Hematopoietic multipotent progenitor cell (in vitro differentiated cells): ENCODE measurements at regions not wholly inside any gene's neighbourhood (a gene's known extent, or its start where the extent isn't known, plus 50 kb on each side); places are given as distances from the start of the nearest gene placed in this dataset.
"Not testable (repeated sequence)": the region's sequence is repeated elsewhere in the genome, so short reads cannot be mapped to it uniquely, and the experiment has no call there.

Experiments used
- DNase-seq, 3 donors: peaks; one replicate each; pipeline ENCODE4 v3.0.0-alpha.2; 2011 to 2015; ENCODE audit warnings: low read depth in 2 of 3, low spot score in 2 of 3

DNA sequence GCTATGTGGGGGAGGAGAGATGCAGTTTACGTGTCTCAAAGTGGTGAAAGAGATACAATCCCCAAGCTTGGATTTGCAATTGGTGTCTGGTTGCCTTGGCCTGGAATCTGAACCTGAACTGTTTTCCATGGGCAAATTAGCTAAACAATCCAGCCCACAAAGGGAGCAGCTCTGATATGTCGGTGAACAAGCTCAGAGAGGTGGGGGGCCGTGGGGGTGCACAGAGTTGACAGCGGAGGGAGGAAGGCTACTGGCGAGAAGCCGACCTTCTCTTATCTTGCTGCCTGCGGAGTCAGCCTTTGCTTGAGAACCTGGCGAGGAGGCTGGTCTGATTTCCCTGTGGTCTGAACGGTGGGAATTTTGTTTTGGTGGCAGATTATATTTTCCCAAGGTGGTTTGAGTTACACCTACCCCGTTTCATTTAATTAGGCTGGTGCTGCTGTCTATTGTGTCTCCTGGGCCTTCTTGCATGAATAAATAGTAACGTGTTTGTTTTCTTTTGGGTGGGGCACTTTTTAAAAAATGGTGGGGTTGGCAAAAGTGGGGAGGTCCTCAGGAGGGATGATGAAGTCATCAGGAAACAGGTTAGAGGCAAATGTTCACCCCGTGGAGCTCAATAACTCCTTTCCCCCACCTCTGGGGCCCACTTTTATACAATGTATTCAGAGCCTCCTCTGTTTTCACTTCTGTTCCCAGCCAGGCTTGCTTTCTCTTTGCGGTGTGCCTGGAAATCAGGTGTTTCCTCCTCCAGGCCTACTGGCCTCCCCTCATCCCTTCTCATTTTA is 80.9 kb upstream of the IGFBP5 start:
- DNase-seq = peak in 1 of 3 donors; percentile 19

- peak in 1 of 3 donors; percentile 37 for DNase-seq
Measured at GRCh38 chr2:216775043-216775453, 79.7 kb upstream of the IGFBP5 start.

- DNase-seq = no peak
Measured at GRCh38 chr2:216774620-216775019, 79.3 kb upstream of the IGFBP5 start.

DNA sequence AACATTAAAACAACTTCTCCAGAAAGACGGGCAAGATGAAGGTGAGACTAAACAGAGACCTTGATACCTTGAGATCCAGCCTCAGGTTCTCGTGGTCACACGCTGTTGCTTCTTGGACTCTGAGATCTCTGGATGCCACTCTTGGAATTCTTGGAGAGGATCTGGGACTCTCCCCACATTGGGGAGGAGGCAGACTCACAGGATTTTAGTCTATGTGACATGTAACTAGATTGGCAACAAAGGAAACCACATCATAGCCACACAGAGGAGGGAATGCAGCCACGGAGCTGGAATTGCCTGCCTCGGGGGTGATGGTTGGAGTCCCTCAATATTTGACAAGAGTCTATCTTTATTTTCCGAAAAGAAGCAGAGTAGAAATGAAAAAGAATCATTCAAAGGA is 78.8 kb upstream of the IGFBP5 start:
- DNase-seq = no peak

GRCh38 chr2:216773072-216773471 is 77.7 kb upstream of the IGFBP5 start:
- DNase-seq = peak in 1 of 3 donors; percentile 65

DNA sequence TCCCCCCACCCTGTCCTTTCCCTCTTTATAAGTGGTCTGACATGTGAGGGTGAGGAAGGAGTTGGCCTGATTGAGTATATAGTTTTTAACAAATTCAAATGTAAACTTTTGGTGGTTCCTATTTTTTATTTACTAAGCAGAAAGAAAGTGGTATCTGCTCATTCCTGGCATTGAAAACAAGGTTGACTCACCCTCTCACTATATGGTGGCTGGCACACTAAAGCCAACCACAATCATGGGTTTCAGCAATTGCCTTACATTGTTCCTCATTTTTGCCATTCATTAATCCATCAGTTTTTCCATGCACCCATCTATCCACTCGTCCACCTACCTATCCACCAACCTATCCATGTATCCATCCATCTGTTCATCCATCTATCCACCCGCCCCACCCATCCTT is 75.4 kb upstream of the IGFBP5 start:
- peak in 1 of 3 donors; percentile 54 for DNase-seq

DNA sequence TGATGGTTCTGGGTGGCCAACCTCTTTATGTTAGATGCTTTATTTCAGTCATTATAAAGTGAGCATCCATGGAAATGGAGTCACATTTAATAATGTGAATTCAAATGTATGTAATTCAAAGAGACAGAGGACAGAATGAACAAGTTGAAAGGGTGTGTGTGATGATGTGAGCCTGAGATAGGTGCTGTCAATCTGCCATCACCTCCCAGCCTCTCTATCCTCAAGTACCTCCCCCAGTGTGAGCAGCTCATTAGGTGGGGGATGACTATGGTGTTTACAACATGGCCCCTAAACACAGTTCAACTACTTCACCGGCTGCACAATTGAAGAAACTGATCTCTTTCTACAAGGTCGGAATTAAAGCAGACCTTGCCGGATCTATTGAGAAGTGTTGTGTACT is 74.7 kb upstream of the IGFBP5 start:
- no peak for DNase-seq

GRCh38 chr2:216769626-216770025 is 74.3 kb upstream of the IGFBP5 start:
- no peak for DNase-seq

DNA sequence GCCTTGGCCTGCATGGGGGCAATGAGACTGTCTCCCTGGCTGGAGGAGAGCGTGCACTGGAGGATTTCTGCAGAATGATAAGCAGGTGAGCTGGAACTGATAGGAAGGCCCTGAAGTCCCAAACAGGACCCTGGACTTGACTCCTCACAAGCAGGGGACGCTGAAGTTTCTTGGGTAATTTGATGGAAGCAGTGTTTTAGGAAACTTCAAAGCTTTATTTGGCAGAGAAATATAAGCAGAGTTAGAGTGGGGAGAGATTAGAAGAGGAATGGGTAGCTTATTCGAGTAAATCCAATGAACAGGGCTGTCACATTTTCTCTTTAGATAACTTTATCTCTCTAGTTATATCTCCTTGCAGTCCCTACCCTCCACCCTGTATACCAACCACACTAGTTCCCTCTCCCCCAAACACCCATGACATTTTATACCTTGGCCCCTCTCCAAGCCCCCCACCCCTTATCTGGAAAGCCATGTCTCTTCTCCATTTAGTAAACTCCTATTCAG is 73.6 kb upstream of the IGFBP5 start:
- DNase-seq = no peak

- DNase-seq = peak in 2 of 3 donors; percentile 33 to 54
Measured at GRCh38 chr2:216765761-216766262, 70.5 kb upstream of the IGFBP5 start.

GRCh38 chr2:216763396-216763795 is 68.0 kb upstream of the IGFBP5 start:
- DNase-seq = no peak

DNA sequence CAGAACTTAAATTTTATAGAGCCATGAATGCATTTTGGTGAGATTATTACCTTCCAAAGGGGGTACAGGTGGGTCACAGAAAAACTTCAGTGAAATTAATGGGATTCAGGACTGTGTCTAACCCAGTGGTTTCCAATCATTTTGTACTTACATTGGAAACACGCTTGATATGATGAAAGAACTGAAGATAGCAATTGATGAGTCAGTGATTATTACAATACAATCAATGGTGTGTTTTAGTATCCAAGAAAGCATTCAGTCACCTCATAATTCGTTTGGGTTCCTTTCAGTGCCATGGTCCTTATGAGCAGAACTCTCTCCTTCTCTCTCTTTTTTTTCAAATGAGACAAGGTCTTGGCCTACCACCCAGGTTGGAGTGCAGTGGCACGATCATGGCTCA is 66.5 kb upstream of the IGFBP5 start:
- no peak for DNase-seq

DNA sequence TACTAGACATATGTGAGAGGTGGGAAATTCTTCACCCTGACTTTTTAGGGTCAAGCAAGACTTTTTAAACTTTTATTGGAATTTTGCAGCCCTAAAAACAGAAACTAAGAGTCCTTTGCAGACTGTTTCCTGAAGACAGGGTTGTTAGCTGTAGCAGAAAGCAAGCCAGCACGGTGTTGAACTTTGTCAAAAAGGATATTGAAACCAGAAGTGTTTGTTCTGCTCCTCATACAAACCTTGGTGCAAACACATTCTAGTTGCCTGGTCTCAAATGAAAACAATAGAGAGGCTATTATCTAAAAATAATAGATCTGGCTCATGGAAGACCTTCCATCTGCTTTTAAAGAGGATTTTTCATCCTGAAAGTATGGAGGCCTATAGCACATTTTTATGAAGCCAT is 65.8 kb upstream of the IGFBP5 start:
- no peak for DNase-seq

DNA sequence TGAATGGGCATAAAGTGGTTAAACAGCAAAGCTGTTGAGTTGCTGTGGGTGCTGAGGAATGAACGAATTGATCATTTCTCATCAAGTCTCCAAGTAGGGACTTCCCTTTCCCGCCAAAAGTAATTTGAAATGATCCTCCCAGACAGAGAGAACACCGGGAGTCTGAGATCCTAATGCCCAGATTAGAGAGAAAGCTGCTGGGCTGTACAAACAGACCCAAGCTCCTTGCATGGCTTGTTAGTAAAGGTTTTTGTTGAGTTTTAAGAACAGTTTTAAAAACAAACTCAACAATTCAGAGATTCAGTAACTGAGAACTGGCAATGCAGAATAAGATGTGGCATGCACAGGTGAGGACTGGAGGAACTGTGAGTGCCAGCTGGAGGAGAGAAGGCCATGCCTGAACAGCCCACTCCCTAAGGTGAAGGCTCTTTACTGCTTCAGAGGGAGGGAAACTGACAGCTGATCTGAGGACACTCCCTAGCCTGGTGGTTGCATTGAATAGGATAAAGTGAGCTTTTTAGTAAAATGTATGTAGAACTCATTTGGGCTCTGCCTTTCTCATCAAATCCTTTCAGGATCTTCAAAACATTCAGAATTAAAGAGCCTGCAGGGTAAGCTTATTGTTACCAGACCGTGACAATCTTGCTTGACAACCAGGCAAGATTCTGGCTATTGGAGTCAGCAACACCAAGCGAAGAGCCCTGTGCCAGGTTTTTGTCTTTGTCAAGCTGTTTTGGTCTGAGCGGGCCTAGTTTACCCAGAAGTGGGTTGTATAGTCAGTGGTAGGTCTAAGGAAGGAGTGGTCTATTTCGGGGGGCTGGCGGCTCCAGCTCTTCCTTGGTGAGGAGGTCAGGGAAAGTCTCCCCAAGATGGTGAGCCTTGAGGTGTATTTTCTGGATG is 63.2 kb upstream of the IGFBP5 start:
- no peak for DNase-seq

DNA sequence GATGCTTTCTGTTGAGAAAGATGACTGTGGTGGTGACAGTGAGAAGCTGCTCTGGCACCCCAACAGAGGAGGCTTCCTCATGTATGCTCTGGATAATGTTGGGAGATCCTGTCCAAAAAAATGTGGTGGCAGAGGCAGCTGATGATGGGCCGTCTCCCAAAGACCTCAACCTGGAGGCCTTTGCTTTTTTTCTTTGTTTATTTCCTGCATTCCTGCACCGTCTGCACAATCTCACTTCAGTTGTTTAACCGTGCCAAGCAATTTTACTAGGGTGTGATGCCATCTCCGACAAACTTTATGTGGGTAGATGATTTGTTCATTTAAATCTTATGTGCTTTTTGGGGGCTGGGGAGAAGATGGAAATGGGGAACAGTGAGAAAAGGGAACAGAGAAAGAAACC is 62.2 kb upstream of the IGFBP5 start:
- DNase-seq = no peak

DNA sequence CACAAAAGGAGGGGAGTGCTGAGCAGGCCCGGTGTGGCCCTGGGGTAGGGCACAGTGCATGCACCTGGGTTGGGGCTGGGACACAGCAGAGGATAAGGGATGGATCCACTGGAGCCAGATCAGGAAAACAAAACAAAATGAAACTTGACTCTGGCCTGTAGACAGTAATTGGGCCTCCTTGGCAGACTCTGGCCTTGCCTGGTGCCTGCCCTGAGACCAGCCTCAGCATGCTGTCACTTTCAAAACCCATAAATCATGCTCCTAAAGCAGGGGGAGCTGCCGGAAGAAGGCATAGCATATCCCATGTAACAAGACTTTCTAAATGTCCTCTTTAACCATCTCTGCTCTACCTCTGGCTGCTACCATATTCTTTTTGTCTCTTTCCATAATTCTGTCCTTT is 61.1 kb upstream of the IGFBP5 start:
- DNase-seq = no peak

DNA sequence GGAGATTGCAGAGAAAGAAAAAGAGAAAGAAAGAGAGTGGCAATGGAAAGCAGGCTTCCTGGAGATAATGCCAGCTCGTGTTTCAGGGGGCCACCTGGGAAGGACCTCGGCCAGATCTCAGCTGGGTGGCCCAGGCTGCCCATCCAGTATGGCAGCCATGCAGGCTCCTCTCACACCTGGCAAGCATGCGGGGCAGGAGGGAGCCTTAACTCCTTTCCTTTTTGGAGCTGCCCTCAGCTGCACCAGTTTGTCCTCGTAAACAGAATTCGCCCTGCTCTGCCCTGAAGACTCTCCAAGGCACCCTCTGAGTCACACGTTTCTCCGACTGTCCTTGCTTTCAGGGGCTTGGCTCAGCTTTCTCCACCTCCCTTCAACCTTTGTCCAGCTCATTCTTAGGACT is 59.5 kb upstream of the IGFBP5 start:
- no peak for DNase-seq

DNA sequence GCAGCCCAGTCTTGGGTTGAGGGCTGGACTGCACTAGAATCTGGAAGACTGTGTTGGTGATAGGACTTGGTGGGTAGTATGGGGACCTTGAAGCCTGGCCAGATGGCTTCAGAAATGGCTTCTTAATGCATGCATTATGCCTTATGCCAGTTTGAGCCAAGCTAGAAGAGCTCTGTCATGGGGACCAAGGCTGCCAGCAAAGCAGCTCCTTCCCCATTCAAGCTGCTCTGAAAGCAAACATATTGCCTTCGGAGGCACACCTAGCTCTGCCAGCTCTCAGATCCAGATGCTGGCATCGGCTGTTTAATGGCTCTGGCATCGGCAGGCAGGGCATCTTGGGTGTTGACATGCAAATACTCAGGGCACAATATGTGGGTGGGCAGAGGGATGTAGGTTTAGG is 59.0 kb upstream of the IGFBP5 start:
- DNase-seq = no peak

GRCh38 chr2:216752855-216753505 is 57.6 kb upstream of the IGFBP5 start:
- DNase-seq = no peak

DNA sequence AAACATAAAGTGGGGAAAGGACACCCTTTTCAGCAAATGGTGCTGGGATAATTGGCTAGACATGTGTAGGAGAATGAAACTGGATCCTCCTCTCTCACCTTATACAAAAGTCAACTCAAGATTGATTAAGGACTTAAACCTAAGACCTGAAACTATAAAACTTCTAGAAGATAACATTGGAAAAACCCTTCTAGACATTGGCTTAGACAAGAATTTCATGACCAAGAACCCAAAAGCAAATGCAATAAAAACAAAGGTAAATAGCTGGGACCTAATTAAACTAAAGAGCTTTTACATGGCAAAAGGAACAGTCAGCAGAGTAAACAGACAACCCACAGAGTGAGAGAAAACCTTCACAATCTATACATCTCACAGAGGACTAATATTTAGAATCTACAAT is 55.4 kb upstream of the IGFBP5 start:
- DNase-seq = not testable (repeated sequence)

DNA sequence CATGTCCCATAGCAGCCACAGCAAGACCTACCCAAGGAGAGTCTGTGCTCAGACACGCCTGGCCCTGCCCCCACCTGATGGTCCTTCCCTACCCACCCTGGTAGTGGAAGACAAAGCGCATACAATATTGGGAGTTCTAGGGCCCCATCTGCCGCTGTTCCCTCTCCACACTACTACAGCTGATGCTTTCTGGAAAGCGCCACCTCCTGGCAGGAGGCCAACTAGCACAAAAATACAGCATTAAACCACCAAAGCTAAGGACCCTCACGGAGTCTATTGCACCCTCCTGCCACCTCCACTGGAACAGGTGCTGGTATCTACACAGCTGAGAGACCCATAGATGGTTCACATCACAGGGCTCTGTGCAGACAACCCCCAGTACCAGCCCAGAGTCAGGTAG is 50.9 kb upstream of the IGFBP5 start:
- not testable (repeated sequence) for DNase-seq
